ENCODE measurements at regions not wholly inside any gene's neighbourhood (a gene's known extent, or its start where the extent isn't known, plus 50 kb on each side); places are given as distances from the start of the nearest gene placed in this dataset.
A peak's percentile ranks its signal among the peaks of the same experiment; 100 is the strongest.

DNA sequence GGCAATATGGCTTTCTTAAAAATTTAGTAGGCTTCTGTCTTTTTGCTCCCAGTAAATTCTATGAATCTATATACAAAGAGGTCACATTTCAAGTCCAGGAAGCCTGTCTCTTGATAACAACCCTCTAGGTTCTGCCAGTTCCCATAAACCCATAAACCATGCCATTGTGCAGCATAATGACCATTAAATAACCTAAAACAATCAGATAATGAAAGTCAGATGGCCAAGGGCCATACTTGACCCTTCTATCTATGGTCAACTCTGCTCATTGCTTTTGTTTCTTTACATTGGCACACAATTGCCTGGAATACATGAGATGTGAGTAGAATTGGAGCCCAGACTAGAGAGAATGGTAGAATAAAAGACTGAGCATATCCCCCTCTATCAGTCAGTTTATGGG is 305.4 kb upstream of the KIF2A start:
- Histone ChIP-seq H3K27ac (no peak overlapping the region), H3K4me3 (no peak overlapping the region), H3K4me1 (no peaks in the 10 kb centered on the region), H3K36me3 (no peaks in the 10 kb centered on the region), H3K9me3 (no peaks in the 10 kb centered on the region), H3K27me3 (no peaks in the 10 kb centered on the region)
- intact Hi-C loops (cut with DNase I; ENCODE audit: low total_unique reads), result no loop called here
- no peak for DNase-seq
- TF ChIP-seq, protein P1, sequence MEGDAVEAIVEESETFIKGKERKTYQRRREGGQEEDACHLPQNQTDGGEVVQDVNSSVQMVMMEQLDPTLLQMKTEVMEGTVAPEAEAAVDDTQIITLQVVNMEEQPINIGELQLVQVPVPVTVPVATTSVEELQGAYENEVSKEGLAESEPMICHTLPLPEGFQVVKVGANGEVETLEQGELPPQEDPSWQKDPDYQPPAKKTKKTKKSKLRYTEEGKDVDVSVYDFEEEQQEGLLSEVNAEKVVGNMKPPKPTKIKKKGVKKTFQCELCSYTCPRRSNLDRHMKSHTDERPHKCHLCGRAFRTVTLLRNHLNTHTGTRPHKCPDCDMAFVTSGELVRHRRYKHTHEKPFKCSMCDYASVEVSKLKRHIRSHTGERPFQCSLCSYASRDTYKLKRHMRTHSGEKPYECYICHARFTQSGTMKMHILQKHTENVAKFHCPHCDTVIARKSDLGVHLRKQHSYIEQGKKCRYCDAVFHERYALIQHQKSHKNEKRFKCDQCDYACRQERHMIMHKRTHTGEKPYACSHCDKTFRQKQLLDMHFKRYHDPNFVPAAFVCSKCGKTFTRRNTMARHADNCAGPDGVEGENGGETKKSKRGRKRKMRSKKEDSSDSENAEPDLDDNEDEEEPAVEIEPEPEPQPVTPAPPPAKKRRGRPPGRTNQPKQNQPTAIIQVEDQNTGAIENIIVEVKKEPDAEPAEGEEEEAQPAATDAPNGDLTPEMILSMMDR (IDR thresholded peaks at IDR 0.05), result no peak

DNA sequence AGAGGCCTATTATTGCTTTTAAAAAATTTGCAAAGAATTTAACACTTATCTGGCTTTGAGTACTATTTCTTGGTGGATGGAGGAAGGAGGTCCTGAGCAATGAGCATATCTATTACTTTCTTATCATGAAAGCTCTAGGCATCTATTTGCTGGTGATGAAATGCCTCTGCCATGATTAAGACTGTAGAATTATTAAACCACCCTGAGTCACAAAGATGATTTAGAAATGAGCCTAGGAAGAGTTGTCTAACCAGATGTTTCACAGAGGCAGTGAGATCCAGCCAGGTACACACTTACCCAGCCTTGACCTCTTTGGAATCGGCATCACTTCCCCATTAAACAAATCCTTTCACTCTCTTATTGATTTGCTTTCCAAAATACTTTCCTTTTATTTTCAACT is 304.4 kb upstream of the KIF2A start:
- H3K4me1 ChIP-seq, result no peaks in the 10 kb centered on the region
- no peaks in the 10 kb centered on the region for H3K36me3 ChIP-seq
- no peaks in the 10 kb centered on the region for H3K27me3 ChIP-seq
- intact Hi-C loops (cut with DNase I; ENCODE audit: low total_unique reads), result no loop called here
- H3K4me3 ChIP-seq, result no peak overlapping the region
- no peaks in the 10 kb centered on the region for H3K9me3 ChIP-seq
- H3K27ac ChIP-seq, result no peak overlapping the region
- TF ChIP-seq, protein P1 (IDR thresholded peaks at IDR 0.05), result no peak
- DNase-seq, result no peak

DNA sequence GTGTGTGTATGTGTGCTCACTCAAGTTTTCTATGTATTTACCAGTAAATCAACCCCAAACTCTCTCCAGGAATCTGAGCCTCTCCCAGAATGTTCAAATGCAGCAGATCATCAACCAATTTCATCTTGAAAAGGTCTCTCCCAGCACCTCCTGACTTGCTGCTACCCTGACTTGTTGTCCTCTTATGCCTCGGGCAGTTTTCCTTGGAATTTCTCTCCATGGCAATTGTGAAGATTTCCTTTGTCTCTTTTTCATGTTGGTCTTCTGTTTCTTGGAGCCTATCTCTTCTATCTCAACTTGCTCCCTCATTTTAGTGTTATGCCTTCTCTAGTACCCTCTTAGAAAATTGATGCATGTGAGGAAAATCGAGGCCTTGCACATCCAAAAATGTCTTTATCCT is 303.6 kb upstream of the KIF2A start:
- H3K27ac ChIP-seq, result no peak overlapping the region
- no peaks in the 10 kb centered on the region for H3K4me1 ChIP-seq
- intact Hi-C loops (cut with DNase I; ENCODE audit: low total_unique reads), result no loop called here
- H3K4me3 ChIP-seq, result no peak overlapping the region
- TF ChIP-seq, protein P1 (IDR thresholded peaks at IDR 0.05), result no peak
- no peak for DNase-seq
- H3K36me3 ChIP-seq, result no peaks in the 10 kb centered on the region
- H3K27me3 ChIP-seq, result no peaks in the 10 kb centered on the region
- no peaks in the 10 kb centered on the region for H3K9me3 ChIP-seq

DNA sequence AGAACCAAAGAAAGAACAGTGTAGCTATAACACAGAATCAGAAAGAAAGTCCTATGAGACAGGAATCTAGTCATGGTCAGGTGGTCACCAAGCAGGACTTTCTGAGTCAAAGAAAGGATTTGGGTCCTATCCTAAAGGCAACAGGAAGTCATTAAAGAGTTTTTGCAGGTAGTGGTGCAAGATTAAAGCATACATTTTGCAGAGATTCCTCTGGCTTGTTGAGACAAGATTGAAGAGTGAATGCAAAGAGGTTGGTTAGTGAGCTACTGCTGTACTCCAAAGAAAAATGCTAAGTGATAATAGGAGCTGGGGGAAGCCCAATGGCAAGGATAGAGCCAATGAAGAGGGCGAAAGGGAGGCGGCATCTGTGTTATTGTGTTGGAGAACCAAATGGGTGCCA is 300.5 kb upstream of the KIF2A start:
- no peak for DNase-seq
- Histone ChIP-seq H3K4me3 (no peak overlapping the region), H3K9me3 (no peaks in the 10 kb centered on the region), H3K27ac (no peak overlapping the region), H3K4me1 (no peaks in the 10 kb centered on the region), H3K36me3 (no peaks in the 10 kb centered on the region), H3K27me3 (no peaks in the 10 kb centered on the region)
- TF ChIP-seq, protein P1 (IDR thresholded peaks at IDR 0.05), result no peak
- intact Hi-C loops (cut with DNase I; ENCODE audit: low total_unique reads), result no loop called here

DNA sequence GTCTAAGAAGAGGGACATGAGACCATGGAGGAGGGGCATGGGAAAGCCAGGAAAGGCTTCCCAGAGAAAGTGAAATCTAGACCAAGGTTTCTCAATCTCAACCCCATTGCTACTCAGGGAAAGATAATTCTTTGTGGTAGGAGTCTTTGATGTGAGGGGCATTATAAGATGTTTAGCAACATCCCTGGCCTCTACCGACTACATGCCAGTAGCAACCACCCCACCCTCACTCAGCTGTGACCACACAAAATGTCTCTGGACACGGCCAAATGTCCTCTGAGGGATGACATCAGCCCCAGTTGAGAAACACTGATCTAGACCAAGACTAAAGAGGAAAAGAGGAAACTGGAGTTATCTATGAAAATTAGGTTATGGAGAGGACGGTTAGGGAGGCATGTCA is 298.5 kb upstream of the KIF2A start:
- Histone ChIP-seq H3K36me3 (no peaks in the 10 kb centered on the region), H3K4me1 (no peaks in the 10 kb centered on the region), H3K27ac (no peak overlapping the region), H3K4me3 (no peak overlapping the region), H3K9me3 (no peaks in the 10 kb centered on the region), H3K27me3 (no peaks in the 10 kb centered on the region)
- intact Hi-C loops (cut with DNase I; ENCODE audit: low total_unique reads), result no loop called here
- DNase-seq, result peak in 1 of 2 donors; percentile 39
- TF ChIP-seq, protein P1 (IDR thresholded peaks at IDR 0.05), result no peak

DNA sequence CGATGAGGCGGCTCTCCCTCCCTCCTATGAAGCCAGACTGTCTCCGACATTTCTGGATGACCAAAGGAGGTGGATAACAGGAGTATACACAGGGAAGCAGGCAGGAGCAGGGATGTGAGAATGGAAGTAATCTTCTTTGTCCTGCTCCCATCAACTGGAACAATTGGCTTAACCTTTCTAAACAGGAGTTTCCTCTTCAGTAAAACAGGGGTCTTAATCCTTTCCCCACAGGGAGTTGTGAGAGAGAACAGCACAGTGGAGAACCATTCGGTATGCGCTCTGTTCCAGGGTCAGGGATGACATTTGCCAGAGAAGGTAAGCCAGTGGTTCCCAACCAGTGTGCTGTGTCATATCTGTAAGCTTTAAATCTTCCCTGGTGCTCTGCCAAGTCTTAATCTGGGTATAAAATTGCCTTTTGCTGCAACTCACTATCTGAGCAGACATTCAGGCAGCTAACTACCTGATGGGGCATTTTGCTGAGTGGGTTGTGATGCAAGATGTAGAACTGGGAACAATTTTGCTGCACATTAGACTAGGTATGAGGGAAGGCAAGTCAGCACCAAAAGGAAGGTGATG is 294.8 kb upstream of the KIF2A start:
- Histone ChIP-seq H3K9me3 (no peaks in the 10 kb centered on the region), H3K27ac (no peak overlapping the region), H3K27me3 (no peaks in the 10 kb centered on the region), H3K4me3 (no peak overlapping the region), H3K4me1 (no peaks in the 10 kb centered on the region), H3K36me3 (no peaks in the 10 kb centered on the region)
- no peak for DNase-seq
- TF ChIP-seq, protein P1 (IDR thresholded peaks at IDR 0.05), result no peak
- intact Hi-C loops (cut with DNase I; ENCODE audit: low total_unique reads), result loop anchor here (10.0 kb wide), 1 partner anchor 646 kb away; no protein-coding TSS in a partner anchor
